ENCODE measurements at regions not wholly inside any gene's neighbourhood (a gene's known extent, or its start where the extent isn't known, plus 50 kb on each side); places are given as distances from the start of the nearest gene placed in this dataset.

GRCh38 chr7:12951397-12951801, 264.0 kb downstream of the ARL4A start:
- TF ChIP-seq, protein P1, sequence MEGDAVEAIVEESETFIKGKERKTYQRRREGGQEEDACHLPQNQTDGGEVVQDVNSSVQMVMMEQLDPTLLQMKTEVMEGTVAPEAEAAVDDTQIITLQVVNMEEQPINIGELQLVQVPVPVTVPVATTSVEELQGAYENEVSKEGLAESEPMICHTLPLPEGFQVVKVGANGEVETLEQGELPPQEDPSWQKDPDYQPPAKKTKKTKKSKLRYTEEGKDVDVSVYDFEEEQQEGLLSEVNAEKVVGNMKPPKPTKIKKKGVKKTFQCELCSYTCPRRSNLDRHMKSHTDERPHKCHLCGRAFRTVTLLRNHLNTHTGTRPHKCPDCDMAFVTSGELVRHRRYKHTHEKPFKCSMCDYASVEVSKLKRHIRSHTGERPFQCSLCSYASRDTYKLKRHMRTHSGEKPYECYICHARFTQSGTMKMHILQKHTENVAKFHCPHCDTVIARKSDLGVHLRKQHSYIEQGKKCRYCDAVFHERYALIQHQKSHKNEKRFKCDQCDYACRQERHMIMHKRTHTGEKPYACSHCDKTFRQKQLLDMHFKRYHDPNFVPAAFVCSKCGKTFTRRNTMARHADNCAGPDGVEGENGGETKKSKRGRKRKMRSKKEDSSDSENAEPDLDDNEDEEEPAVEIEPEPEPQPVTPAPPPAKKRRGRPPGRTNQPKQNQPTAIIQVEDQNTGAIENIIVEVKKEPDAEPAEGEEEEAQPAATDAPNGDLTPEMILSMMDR (IDR thresholded peaks at IDR 0.05), result no peak
- no peak for TF ChIP-seq POLR2AphosphoS5 (IDR thresholded peaks at IDR 0.05)

Measured in sigmoid colon (tissue), 4 donors.